Keratinocyte (primary cell): ENCODE measurements at regions not wholly inside any gene's neighbourhood (a gene's known extent, or its start where the extent isn't known, plus 50 kb on each side); places are given as distances from the start of the nearest gene placed in this dataset.

Source experiments
- CTCF ChIP-seq, 3 experiments: IDR thresholded peaks in 1 of 3; conservative IDR thresholded peaks in 1 of 3; optimal IDR thresholded peaks in 1 of 3; 2 replicates in 2 of 3; 3 replicates in 1 of 3; pipeline versions ENCODE3 to v1.5.1; 2011; ENCODE audit warnings: low read length in 3 of 3, mild to moderate bottlenecking in 3 of 3, moderate library complexity in 2 of 3, control low read depth in 1 of 3, inconsistent platforms in 1 of 3; ENCODE audit not compliant: insufficient read depth in 2 of 3; ENCODE audit errors: extremely low read depth in 1 of 3
- EZH2 ChIP-seq: IDR thresholded peaks from one replicate; pipeline ENCODE4 v1.6.1; 2012; ENCODE audit warnings: inconsistent platforms, mild to moderate bottlenecking, low read length, moderate library complexity

GRCh38 chr10:129231821-129232220, 235.2 kb upstream of the MGMT start:
- no peak for TF ChIP-seq CTCF (optimal IDR thresholded peaks at IDR 0.05 in 1 of 3, IDR thresholded peaks at IDR 0.05 in 1 of 3, conservative IDR thresholded peaks at IDR 0.05 in 1 of 3; ENCODE audit: extremely low read depth in 1 of 3, insufficient read depth in 2 of 3, low read length in 3 of 3)
- TF ChIP-seq EZH2: no peak
